Brain microvascular endothelial cell (primary cell): ENCODE measurements at regions not wholly inside any gene's neighbourhood (a gene's known extent, or its start where the extent isn't known, plus 50 kb on each side); places are given as distances from the start of the nearest gene placed in this dataset.

Experiments
- DNase-seq: peaks from one replicate; pipeline ENCODE4 v3.0.0-alpha.2; 2020
- H3K27ac ChIP-seq: fragments of 250-450 bp; sonication (Bioruptor Pico); 2 replicates; pipeline ENCODE4 v1.5.1; 2020; ENCODE audit warnings: mild to moderate bottlenecking, moderate library complexity
- H3K27me3 ChIP-seq: fragments of 250-450 bp; sonication (Bioruptor Pico); replicated peaks from 2 replicates; pipeline ENCODE4 v1.5.1; 2020; ENCODE audit warnings: mild to moderate bottlenecking
- H3K36me3 ChIP-seq: fragments of 250-450 bp; sonication (Bioruptor Pico); replicated peaks from 2 replicates; pipeline ENCODE4 v1.5.1; 2020; ENCODE audit warnings: mild to moderate bottlenecking
- H3K4me3 ChIP-seq: 2 replicates; pipeline ENCODE4 v1.5.1; 2011; ENCODE audit warnings: low read depth, mild to moderate bottlenecking, control low read depth, low read length, moderate library complexity
- in situ Hi-C: cut with HindIII; loops from 2 replicates; pipeline ENCODE4 v1.10.0; 2017; ENCODE audit warnings: low sequenced_read_pairs, low pct_ligation_motif_present
- TF ChIP-seq, protein P1 (sequence below): IDR thresholded peaks from 2 replicates; pipeline ENCODE4 v1.5.1; 2011; ENCODE audit warnings: low read depth, mild to moderate bottlenecking, moderate library complexity, low read length, control low read depth, inconsistent platforms; ENCODE audit errors: missing control alignments

DNA sequence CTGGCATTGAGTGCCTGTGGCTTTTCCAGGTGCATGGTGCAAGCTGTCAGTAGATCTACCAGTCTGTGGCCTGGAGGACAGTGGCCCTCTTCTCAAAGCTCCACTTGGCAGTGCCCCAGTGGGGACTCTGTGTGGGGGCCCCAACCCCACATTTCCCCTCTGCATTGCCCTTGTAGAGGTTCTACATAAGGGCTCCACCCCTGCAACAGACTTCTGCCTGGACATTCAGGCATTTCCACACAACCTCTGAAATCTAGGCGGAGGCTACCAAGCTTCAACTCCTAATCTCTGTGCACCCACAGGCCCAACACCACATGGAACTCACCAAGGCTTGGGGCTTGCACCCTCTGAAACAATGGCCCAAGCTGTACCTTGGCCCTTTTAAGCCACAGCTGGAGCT, 102.7 kb upstream of the PLEKHG7 start:
- TF ChIP-seq, protein P1, sequence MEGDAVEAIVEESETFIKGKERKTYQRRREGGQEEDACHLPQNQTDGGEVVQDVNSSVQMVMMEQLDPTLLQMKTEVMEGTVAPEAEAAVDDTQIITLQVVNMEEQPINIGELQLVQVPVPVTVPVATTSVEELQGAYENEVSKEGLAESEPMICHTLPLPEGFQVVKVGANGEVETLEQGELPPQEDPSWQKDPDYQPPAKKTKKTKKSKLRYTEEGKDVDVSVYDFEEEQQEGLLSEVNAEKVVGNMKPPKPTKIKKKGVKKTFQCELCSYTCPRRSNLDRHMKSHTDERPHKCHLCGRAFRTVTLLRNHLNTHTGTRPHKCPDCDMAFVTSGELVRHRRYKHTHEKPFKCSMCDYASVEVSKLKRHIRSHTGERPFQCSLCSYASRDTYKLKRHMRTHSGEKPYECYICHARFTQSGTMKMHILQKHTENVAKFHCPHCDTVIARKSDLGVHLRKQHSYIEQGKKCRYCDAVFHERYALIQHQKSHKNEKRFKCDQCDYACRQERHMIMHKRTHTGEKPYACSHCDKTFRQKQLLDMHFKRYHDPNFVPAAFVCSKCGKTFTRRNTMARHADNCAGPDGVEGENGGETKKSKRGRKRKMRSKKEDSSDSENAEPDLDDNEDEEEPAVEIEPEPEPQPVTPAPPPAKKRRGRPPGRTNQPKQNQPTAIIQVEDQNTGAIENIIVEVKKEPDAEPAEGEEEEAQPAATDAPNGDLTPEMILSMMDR: no peak
- no peak overlapping the region for H3K27ac ChIP-seq
- in situ Hi-C loops: no loop called here
- DNase-seq: no peak
- no peak overlapping the region for H3K4me3 ChIP-seq
- no peaks in the 10 kb centered on the region for H3K36me3 ChIP-seq
- no peaks in the 10 kb centered on the region for H3K27me3 ChIP-seq

DNA sequence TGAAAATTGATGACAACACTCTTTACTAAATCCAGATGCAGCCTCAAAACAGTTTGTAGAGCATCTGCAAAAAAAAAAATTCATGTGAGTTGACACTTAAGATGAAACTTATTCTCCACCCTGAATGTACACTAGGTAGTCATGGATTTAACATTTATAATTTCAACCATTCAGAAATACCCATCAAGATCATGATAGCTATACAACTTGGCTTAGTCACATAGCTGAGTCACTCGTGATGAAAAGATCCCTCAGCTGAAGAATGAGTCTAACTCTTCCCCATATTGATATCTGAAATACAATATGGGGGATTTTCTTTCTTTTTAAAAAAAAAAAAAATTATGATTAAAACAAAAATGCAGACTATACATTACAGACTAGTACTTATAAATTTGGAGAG, 104.8 kb upstream of the PLEKHG7 start:
- H3K27ac ChIP-seq: peak overlapping the region; percentile 46
- TF ChIP-seq, protein P1: no peak
- no peaks in the 10 kb centered on the region for H3K27me3 ChIP-seq
- no peaks in the 10 kb centered on the region for H3K36me3 ChIP-seq
- H3K4me3 ChIP-seq: no peak overlapping the region
- DNase-seq: peak; percentile 81
- in situ Hi-C loops: no loop called here

DNA sequence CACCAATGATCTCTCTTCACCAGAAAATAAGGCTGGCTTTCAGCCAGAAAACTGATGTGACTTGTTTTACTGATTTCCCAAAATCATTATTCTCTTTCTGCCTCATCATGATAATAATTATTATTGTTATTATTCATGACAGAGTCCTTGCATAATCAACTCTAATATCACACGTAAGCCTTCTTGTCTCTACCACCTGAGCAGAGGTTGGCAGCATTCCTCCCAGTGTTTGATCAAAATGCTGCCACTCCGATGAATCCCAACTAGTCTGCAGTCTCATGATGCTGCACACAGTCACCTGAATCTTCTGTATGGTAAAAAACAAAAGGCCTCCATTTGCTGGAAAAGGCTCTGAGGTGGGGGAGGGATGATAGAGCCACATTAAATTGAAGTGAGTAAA, 105.7 kb upstream of the PLEKHG7 start:
- in situ Hi-C loops: no loop called here
- no peaks in the 10 kb centered on the region for H3K36me3 ChIP-seq
- H3K27me3 ChIP-seq: no peaks in the 10 kb centered on the region
- no peak for DNase-seq
- H3K27ac ChIP-seq: peak overlapping the region; percentile 94
- TF ChIP-seq, protein P1: no peak
- no peak overlapping the region for H3K4me3 ChIP-seq

DNA sequence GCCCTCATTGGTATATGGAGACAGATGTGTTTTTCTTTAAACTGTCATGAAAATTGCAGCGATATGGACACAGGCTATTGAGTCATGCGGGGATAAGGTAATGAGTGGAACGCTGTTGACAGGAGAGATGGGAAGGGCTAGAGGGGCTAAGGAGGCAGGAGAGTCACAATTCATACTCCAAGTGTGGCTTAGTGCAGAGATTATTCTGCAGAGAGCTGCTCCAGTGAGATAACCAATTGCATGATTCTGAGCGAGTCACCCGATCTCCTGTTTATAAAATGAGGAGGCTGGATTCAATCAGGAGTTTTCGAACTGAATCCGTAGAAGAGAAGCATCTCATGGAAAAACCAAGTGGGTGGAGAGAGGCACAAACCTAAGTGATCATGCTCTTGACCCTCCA, 106.4 kb upstream of the PLEKHG7 start:
- TF ChIP-seq, protein P1: no peak
- Histone ChIP-seq H3K4me3 (no peak overlapping the region), H3K27me3 (no peaks in the 10 kb centered on the region), H3K36me3 (no peaks in the 10 kb centered on the region), H3K27ac (peak overlapping the region; percentile 94)
- in situ Hi-C loops: no loop called here
- DNase-seq: peak; percentile 80

GRCh38 chr12:92595663-92596062, 107.1 kb upstream of the PLEKHG7 start:
- in situ Hi-C loops: no loop called here
- H3K4me3 ChIP-seq: no peak overlapping the region

GRCh38 chr12:92593734-92594402, 108.9 kb upstream of the PLEKHG7 start:
- Histone ChIP-seq H3K36me3 (no peaks in the 10 kb centered on the region), H3K27ac (peak overlapping the region; percentile 94), H3K4me3 (no peak overlapping the region), H3K27me3 (no peaks in the 10 kb centered on the region)
- in situ Hi-C loops: no loop called here
- peak; percentile 98 for DNase-seq
- TF ChIP-seq, protein P1: no peak

More at GRCh38 chr12:92595663-92596062, 107.1 kb upstream of the PLEKHG7 start:
- H3K36me3 ChIP-seq: no peaks in the 10 kb centered on the region
- TF ChIP-seq, protein P1: no peak
- H3K27ac ChIP-seq: peak overlapping the region; percentile 94
- no peaks in the 10 kb centered on the region for H3K27me3 ChIP-seq
- no peak for DNase-seq
